Fibroblast of skin of left biceps (primary cell): ENCODE measurements at regions not wholly inside any gene's neighbourhood (a gene's known extent, or its start where the extent isn't known, plus 50 kb on each side); places are given as distances from the start of the nearest gene placed in this dataset.

Experiments
- DNase-seq, 2 experiments: peaks; one replicate each; pipeline ENCODE4 v3.0.0-alpha.2; 2013; ENCODE audit warnings: low read depth in 2 of 2

GRCh38 chr5:8905021-8905420 lies 640.9 kb downstream of the SEMA5A start:
- DNase-seq, result peak in 1 of 2 experiments; percentile 19

- no peak for DNase-seq
These were observed 639.4 kb downstream of the SEMA5A start for GRCh38 chr5:8906303-8906967.

GRCh38 chr5:8907168-8907868 lies 638.6 kb downstream of the SEMA5A start:
- DNase-seq, result peak; percentile 49 to 65

GRCh38 chr5:8908055-8908683 lies 637.7 kb downstream of the SEMA5A start:
- no peak for DNase-seq

GRCh38 chr5:8912106-8912505 lies 633.8 kb downstream of the SEMA5A start:
- DNase-seq, result no peak

GRCh38 chr5:8913522-8913921 lies 632.4 kb downstream of the SEMA5A start:
- DNase-seq, result no peak

- DNase-seq, result no peak
These were observed 626.8 kb downstream of the SEMA5A start for GRCh38 chr5:8919096-8919495.

GRCh38 chr5:8923526-8923925 lies 622.3 kb downstream of the SEMA5A start:
- DNase-seq, result no peak

GRCh38 chr5:8924054-8924793 lies 621.7 kb downstream of the SEMA5A start:
- DNase-seq, result no peak

GRCh38 chr5:8930021-8930420 lies 615.9 kb downstream of the SEMA5A start:
- no peak for DNase-seq

GRCh38 chr5:8934455-8934854 lies 611.4 kb downstream of the SEMA5A start:
- DNase-seq, result no peak

- no peak for DNase-seq
These were observed 604.9 kb downstream of the SEMA5A start for GRCh38 chr5:8940934-8941333.

- no peak for DNase-seq
These were observed 602.6 kb downstream of the SEMA5A start for GRCh38 chr5:8943301-8943700.

- DNase-seq, result no peak
These were observed 601.9 kb downstream of the SEMA5A start for GRCh38 chr5:8944005-8944404.

GRCh38 chr5:8945972-8946371 lies 599.9 kb downstream of the SEMA5A start:
- no peak for DNase-seq

GRCh38 chr5:8949908-8950307 lies 596.0 kb downstream of the SEMA5A start:
- no peak for DNase-seq

- DNase-seq, result no peak
These were observed 593.7 kb downstream of the SEMA5A start for GRCh38 chr5:8952147-8952546.

GRCh38 chr5:8953016-8953415 lies 592.9 kb downstream of the SEMA5A start:
- DNase-seq, result no peak

- no peak for DNase-seq
These were observed 591.9 kb downstream of the SEMA5A start for GRCh38 chr5:8953911-8954438.

- no peak for DNase-seq
These were observed 591.1 kb downstream of the SEMA5A start for GRCh38 chr5:8954801-8955200.

- no peak for DNase-seq
These were observed 589.2 kb downstream of the SEMA5A start for GRCh38 chr5:8956659-8957058.

- no peak for DNase-seq
These were observed 587.3 kb downstream of the SEMA5A start for GRCh38 chr5:8958602-8959001.
